ENCODE measurements at regions not wholly inside any gene's neighbourhood (a gene's known extent, or its start where the extent isn't known, plus 50 kb on each side); places are given as distances from the start of the nearest gene placed in this dataset.

DNA sequence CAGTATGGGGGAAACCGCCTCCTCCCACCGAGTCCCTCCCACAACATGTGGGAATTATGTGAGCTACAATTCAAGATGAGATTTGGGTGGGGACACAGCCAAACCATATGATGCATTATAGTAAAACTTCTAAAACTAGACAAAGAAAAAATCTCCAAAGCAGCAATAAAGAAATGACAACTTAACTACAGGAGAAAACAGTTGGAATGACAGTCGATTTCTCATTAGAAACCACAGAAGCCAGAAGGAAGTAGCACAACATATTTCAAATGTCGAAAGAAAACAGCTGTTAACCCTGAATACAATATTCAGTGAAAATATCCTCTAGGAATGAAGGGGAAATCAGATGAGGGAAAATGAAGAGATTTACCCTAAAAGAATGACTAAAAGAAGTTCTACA, 53.5 kb upstream of the TCF4 start:
- TF ChIP-seq, protein P1, sequence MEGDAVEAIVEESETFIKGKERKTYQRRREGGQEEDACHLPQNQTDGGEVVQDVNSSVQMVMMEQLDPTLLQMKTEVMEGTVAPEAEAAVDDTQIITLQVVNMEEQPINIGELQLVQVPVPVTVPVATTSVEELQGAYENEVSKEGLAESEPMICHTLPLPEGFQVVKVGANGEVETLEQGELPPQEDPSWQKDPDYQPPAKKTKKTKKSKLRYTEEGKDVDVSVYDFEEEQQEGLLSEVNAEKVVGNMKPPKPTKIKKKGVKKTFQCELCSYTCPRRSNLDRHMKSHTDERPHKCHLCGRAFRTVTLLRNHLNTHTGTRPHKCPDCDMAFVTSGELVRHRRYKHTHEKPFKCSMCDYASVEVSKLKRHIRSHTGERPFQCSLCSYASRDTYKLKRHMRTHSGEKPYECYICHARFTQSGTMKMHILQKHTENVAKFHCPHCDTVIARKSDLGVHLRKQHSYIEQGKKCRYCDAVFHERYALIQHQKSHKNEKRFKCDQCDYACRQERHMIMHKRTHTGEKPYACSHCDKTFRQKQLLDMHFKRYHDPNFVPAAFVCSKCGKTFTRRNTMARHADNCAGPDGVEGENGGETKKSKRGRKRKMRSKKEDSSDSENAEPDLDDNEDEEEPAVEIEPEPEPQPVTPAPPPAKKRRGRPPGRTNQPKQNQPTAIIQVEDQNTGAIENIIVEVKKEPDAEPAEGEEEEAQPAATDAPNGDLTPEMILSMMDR (IDR thresholded peaks at IDR 0.05; ENCODE audit: borderline replicate concordance, extremely low read depth, low read length, poor library complexity, severe bottlenecking) = no peak
- TF ChIP-seq EZH2 (IDR thresholded peaks at IDR 0.05; ENCODE audit: borderline replicate concordance, low read depth, low read length, severe bottlenecking) = no peak
